ENCODE measurements at regions not wholly inside any gene's neighbourhood (a gene's known extent, or its start where the extent isn't known, plus 50 kb on each side); places are given as distances from the start of the nearest gene placed in this dataset.

DNA sequence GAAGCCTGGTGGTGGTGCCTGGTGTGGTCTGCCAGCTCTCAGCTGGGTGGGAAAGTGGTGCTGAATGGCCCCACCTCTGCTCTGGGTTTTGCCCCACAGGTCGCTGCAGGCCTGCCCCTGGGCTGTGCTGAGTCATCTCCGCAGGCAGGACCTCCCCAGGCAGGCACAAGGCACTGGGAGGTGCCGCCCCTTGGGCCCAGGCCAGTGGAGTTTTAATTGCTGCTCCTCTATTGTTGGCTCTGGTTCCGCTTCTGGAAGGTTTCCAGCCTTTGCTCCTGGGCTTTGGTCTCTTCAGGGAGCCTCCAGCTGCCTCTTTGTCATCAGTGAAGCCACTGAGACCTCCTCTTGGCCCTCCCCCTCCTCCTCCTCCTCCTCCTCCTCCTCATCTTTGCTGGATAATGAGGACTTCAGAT is 180.3 kb upstream of the GRB10 start:
- peaks cover 0 to 14% (median 9%) of the 10 kb centered on the region in 4 donors for H3K4me1 ChIP-seq
- no peak overlapping the region for H3K27ac ChIP-seq
- H3K4me3 ChIP-seq: no peak overlapping the region
- no peaks in the 10 kb centered on the region for H3K36me3 ChIP-seq
- TF ChIP-seq, protein P1, sequence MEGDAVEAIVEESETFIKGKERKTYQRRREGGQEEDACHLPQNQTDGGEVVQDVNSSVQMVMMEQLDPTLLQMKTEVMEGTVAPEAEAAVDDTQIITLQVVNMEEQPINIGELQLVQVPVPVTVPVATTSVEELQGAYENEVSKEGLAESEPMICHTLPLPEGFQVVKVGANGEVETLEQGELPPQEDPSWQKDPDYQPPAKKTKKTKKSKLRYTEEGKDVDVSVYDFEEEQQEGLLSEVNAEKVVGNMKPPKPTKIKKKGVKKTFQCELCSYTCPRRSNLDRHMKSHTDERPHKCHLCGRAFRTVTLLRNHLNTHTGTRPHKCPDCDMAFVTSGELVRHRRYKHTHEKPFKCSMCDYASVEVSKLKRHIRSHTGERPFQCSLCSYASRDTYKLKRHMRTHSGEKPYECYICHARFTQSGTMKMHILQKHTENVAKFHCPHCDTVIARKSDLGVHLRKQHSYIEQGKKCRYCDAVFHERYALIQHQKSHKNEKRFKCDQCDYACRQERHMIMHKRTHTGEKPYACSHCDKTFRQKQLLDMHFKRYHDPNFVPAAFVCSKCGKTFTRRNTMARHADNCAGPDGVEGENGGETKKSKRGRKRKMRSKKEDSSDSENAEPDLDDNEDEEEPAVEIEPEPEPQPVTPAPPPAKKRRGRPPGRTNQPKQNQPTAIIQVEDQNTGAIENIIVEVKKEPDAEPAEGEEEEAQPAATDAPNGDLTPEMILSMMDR (IDR thresholded peaks at IDR 0.05): no peak
- TF ChIP-seq EP300 (IDR thresholded peaks at IDR 0.05) (no peak), POLR2AphosphoS5 (IDR thresholded peaks at IDR 0.05) (peak in 2 of 4 donors; percentile 19 to 24)
- intact Hi-C loops (cut with DNase I): no loop called here
- peak; percentile 76 for DNase-seq
- WGBS, 2 donors: 4 to 17% methylated on average over 4 of the region's 4 CpGs
- H3K9me3 ChIP-seq: no peaks in the 10 kb centered on the region
- no peaks in the 10 kb centered on the region for H3K27me3 ChIP-seq

DNA sequence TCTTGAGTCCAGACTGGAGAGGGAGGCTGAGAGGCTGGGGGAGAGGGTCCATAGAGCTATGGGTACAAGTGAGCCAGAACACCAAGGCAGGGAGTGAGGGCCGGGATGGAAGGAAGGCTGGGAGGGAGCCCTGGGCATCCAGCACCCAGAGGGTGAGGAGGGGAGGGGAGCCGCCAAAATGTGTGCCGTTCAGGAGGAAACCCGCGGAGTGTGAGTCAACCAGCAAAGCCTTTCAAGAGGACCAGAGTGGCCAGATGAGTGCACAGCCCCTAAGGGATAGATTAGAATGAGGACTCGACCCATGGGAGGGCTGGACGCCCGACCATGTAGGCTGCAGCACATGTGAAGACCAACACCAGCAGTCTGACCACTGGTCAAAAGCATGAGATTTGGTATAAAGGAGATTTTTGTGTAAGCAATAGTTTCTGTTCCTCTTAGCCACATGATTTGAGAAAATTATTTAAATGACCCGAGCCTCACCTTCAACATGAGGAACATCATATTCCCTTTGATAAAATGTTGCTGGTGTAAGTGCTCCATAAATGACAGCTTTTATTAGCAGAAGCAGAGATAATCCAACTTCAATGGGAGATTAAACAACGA is 179.7 kb upstream of the GRB10 start:
- no peaks in the 10 kb centered on the region for H3K9me3 ChIP-seq
- peaks cover 0 to 14% (median 9%) of the 10 kb centered on the region in 4 donors for H3K4me1 ChIP-seq
- no peaks in the 10 kb centered on the region for H3K36me3 ChIP-seq
- WGBS, 2 donors: 70 to 79% methylated on average over 10 of the region's 10 CpGs
- no peaks in the 10 kb centered on the region for H3K27me3 ChIP-seq
- intact Hi-C loops (cut with DNase I): no loop called here
- no peak overlapping the region for H3K4me3 ChIP-seq
- no peak for DNase-seq
- H3K27ac ChIP-seq: no peak overlapping the region
- TF ChIP-seq EP300 (IDR thresholded peaks at IDR 0.05): no peak
- TF ChIP-seq, protein P1 (IDR thresholded peaks at IDR 0.05): no peak
- no peak for TF ChIP-seq POLR2A (IDR thresholded peaks at IDR 0.05)
- no peak for TF ChIP-seq POLR2AphosphoS5 (IDR thresholded peaks at IDR 0.05)

DNA sequence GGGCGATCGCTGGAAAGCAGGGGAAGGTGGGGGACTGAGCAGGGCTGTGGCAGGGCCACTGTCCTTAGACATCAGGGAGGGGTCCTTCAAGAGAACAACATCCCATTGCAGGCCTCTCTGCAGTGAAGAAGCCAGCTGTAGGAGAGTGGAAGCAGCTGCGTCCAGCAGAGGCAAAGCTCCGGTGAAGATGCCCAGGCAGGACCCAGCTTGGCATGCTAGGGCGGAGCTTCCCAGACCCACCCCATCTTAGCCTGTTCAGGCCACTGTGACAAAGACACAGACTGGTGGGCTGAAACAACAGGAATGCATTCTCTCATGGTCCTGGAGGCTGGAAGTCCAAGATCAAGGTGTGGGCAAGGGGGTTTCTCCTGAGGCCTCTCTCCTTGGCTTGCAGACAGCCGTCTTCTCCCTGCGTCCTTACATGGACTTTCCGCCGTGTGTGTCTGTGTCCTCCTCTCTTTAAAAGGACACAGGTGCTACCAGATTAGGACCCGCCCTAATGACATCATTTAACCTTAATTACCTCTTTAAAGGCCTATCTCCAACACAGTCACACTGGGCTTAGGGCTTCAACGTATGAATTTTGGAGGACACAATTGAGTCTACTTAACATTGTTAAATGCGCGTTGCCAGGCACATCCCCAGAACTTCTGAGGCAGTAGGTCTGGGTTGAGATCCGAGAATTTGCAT is 178.1 kb upstream of the GRB10 start:
- H3K4me3 ChIP-seq: no peak overlapping the region
- H3K36me3 ChIP-seq: no peaks in the 10 kb centered on the region
- H3K9me3 ChIP-seq: no peaks in the 10 kb centered on the region
- intact Hi-C loops (cut with DNase I): no loop called here
- H3K27ac ChIP-seq: no peak overlapping the region
- no peaks in the 10 kb centered on the region for H3K27me3 ChIP-seq
- WGBS, 2 donors: 76 to 85% methylated on average over 14 of the region's 14 CpGs
- no peak for TF ChIP-seq POLR2A (IDR thresholded peaks at IDR 0.05)
- TF ChIP-seq, protein P1 (IDR thresholded peaks at IDR 0.05): no peak
- no peak for TF ChIP-seq POLR2AphosphoS5 (IDR thresholded peaks at IDR 0.05)
- no peak for TF ChIP-seq EP300 (IDR thresholded peaks at IDR 0.05)
- H3K4me1 ChIP-seq: peaks cover 0 to 14% (median 9%) of the 10 kb centered on the region in 4 donors
- DNase-seq: no peak

DNA sequence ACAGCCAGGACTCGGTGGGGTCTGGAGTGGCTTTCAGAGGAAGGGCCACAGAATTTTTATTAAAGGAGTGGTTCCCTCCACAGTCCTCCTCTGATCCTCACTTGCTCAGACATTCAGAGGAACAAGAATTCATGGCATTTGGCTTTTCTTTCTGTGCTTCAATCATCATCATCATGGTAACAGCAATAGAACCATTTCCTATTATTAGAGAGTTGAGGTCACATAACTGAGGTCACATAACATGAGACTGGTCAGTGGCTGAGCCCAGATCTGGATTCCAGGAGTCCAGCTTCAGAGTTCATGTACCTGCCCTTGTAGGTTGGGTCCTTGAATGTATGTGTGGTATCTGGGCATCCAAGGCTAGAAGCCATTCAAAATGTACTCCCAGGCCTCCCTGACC is 177.3 kb upstream of the GRB10 start:
- TF ChIP-seq POLR2AphosphoS5 (IDR thresholded peaks at IDR 0.05) (no peak), EP300 (IDR thresholded peaks at IDR 0.05) (no peak), POLR2A (IDR thresholded peaks at IDR 0.05) (no peak)
- TF ChIP-seq, protein P1 (IDR thresholded peaks at IDR 0.05): no peak
- H3K27ac ChIP-seq: no peak overlapping the region
- intact Hi-C loops (cut with DNase I): no loop called here
- H3K27me3 ChIP-seq: no peaks in the 10 kb centered on the region
- no peak overlapping the region for H3K4me3 ChIP-seq
- 93% methylated on average over 1 of the region's 1 CpG for WGBS, 2 donors
- no peak for DNase-seq
- H3K4me1 ChIP-seq: peaks cover 0 to 14% (median 9%) of the 10 kb centered on the region in 4 donors
- H3K36me3 ChIP-seq: no peaks in the 10 kb centered on the region
- no peaks in the 10 kb centered on the region for H3K9me3 ChIP-seq

All from sigmoid colon (tissue), 6 donors.